Endodermal cell (in vitro differentiated cells): ENCODE measurements at regions not wholly inside any gene's neighbourhood (a gene's known extent, or its start where the extent isn't known, plus 50 kb on each side); places are given as distances from the start of the nearest gene placed in this dataset.

ENCODE experiments used
- DNase-seq: peaks from one replicate; pipeline ENCODE4 v3.0.0-alpha.2; 2017
- H3K27ac ChIP-seq: 2 replicates; pipeline ENCODE4 v1.5.1; 2013; ENCODE audit warnings: mild to moderate bottlenecking, low read depth, low read length, moderate library complexity
- H3K27me3 ChIP-seq: 2 replicates; pipeline ENCODE4 v1.6.1; 2013; ENCODE audit warnings: mild to moderate bottlenecking, low read length, moderate library complexity; ENCODE audit not compliant: insufficient read depth, control insufficient read depth, poor library complexity, severe bottlenecking
- H3K36me3 ChIP-seq: 2 replicates; pipeline ENCODE4 v1.7.0; 2013; ENCODE audit warnings: mild to moderate bottlenecking, low read length, moderate library complexity; ENCODE audit not compliant: control insufficient read depth, insufficient read depth
- H3K4me1 ChIP-seq: one replicate; pipeline ENCODE4 v1.7.0; 2013; ENCODE audit warnings: low read length; ENCODE audit not compliant: control insufficient read depth, insufficient read depth
- H3K4me3 ChIP-seq: 2 replicates; pipeline ENCODE4 v1.5.1; 2013; ENCODE audit warnings: mild to moderate bottlenecking, low read length, moderate library complexity
- H3K9ac ChIP-seq: 2 replicates; pipeline ENCODE4 v1.6.1; 2013; ENCODE audit warnings: mild to moderate bottlenecking, low read length, moderate library complexity; ENCODE audit not compliant: poor library complexity, severe bottlenecking; ENCODE audit errors: extremely low read depth
- H3K9me3 ChIP-seq: 2 replicates; pipeline ENCODE4 v1.6.1; 2013; ENCODE audit warnings: mild to moderate bottlenecking, low read length, moderate library complexity; ENCODE audit not compliant: control insufficient read depth
- H3K27ac Mint-ChIP-seq: 2 replicates; pipeline ENCODE4 v1.8.0; 2020; ENCODE audit warnings: mixed read lengths
- H3K27me3 Mint-ChIP-seq: 2 replicates; pipeline ENCODE4 v1.8.0; 2021; ENCODE audit warnings: mild to moderate bottlenecking, mixed read lengths; ENCODE audit not compliant: insufficient read depth
- H3K36me3 Mint-ChIP-seq: 2 replicates; pipeline ENCODE4 v1.8.0; 2020; ENCODE audit warnings: low read depth, mixed read lengths
- H3K4me1 Mint-ChIP-seq: 2 replicates; pipeline ENCODE4 v1.8.0; 2020; ENCODE audit warnings: mixed read lengths
- H3K4me3 Mint-ChIP-seq: 2 replicates; pipeline ENCODE4 v1.8.0; 2020; ENCODE audit warnings: mild to moderate bottlenecking, moderate library complexity, mixed read lengths
- H3K9me3 Mint-ChIP-seq: 2 replicates; pipeline ENCODE4 v1.8.0; 2020; ENCODE audit warnings: mild to moderate bottlenecking, mixed read lengths
- CTCF ChIP-seq: fragments of 200-600 bp; sonication (generic); conservative IDR thresholded peaks from 2 replicates; pipeline ENCODE4 v1.5.0; 2021; ENCODE audit warnings: antibody characterized with exemption, mild to moderate bottlenecking
- WGBS, 2 experiments: methylation state at CpG; one replicate each; pipeline versions ENCODE4 v1.1.5 to v1.1.7; 2013; ENCODE audit warnings: missing lambda C conversion rate in 2 of 2, mixed read lengths in 1 of 2; ENCODE audit not compliant: insufficient coverage in 1 of 2, insufficient read length in 1 of 2; 5-methylcytosine and 5-hydroxymethylcytosine counted together

GRCh38 chr11:24293964-24294363, 202.9 kb upstream of the LUZP2 start:
- no peaks in the 10 kb centered on the region for H3K27me3 ChIP-seq
- H3K36me3 Mint-ChIP-seq = no peaks in the 10 kb centered on the region
- no peaks in the 10 kb centered on the region for H3K27me3 Mint-ChIP-seq
- no peaks in the 10 kb centered on the region for H3K4me1 Mint-ChIP-seq
- H3K36me3 ChIP-seq = no peaks in the 10 kb centered on the region
- H3K27ac ChIP-seq = no peak overlapping the region
- H3K4me1 ChIP-seq = no peaks in the 10 kb centered on the region
- H3K9me3 ChIP-seq = no peaks in the 10 kb centered on the region
- H3K9me3 Mint-ChIP-seq = peaks cover 3% of the 10 kb centered on the region
- no peak overlapping the region for H3K4me3 ChIP-seq
- TF ChIP-seq CTCF = no peak
- WGBS, 2 experiments = 100% methylated on average over 1 to 2 of the region's 3 CpGs
- no peak overlapping the region for H3K27ac Mint-ChIP-seq
- H3K9ac ChIP-seq = no peak overlapping the region
- no peak overlapping the region for H3K4me3 Mint-ChIP-seq
- DNase-seq = no peak

- no peaks in the 10 kb centered on the region for H3K27me3 ChIP-seq
- Mint-ChIP-seq H3K36me3 (no peaks in the 10 kb centered on the region), H3K4me1 (no peaks in the 10 kb centered on the region), H3K27me3 (no peaks in the 10 kb centered on the region), H3K9me3 (peaks cover 3% of the 10 kb centered on the region), H3K4me3 (no peak overlapping the region), H3K27ac (no peak overlapping the region)
- no peak overlapping the region for H3K9ac ChIP-seq
- H3K4me3 ChIP-seq = no peak overlapping the region
- no peaks in the 10 kb centered on the region for H3K36me3 ChIP-seq
- 50 to 85% methylated on average over 1 of the region's 2 CpGs for WGBS, 2 experiments
- DNase-seq = no peak
- no peaks in the 10 kb centered on the region for H3K4me1 ChIP-seq
- no peaks in the 10 kb centered on the region for H3K9me3 ChIP-seq
- H3K27ac ChIP-seq = no peak overlapping the region
- TF ChIP-seq CTCF = no peak
These were observed 201.5 kb upstream of the LUZP2 start for GRCh38 chr11:24295360-24295759.

GRCh38 chr11:24297461-24297860, 199.4 kb upstream of the LUZP2 start:
- Mint-ChIP-seq H3K9me3 (no peaks in the 10 kb centered on the region), H3K27me3 (no peaks in the 10 kb centered on the region), H3K36me3 (no peaks in the 10 kb centered on the region), H3K4me1 (no peaks in the 10 kb centered on the region), H3K4me3 (no peak overlapping the region), H3K27ac (no peak overlapping the region)
- H3K9me3 ChIP-seq = no peaks in the 10 kb centered on the region
- WGBS, 2 experiments = 88% methylated on average over 2 of the region's 2 CpGs; no CpG with 5 or more reads in 1 of the 2 experiments
- H3K4me1 ChIP-seq = no peaks in the 10 kb centered on the region
- H3K27me3 ChIP-seq = no peaks in the 10 kb centered on the region
- DNase-seq = no peak
- TF ChIP-seq CTCF = no peak
- no peak overlapping the region for H3K4me3 ChIP-seq
- no peak overlapping the region for H3K27ac ChIP-seq
- H3K36me3 ChIP-seq = no peaks in the 10 kb centered on the region
- no peak overlapping the region for H3K9ac ChIP-seq
